ENCODE measurements at regions not wholly inside any gene's neighbourhood (a gene's known extent, or its start where the extent isn't known, plus 50 kb on each side); places are given as distances from the start of the nearest gene placed in this dataset.

DNA sequence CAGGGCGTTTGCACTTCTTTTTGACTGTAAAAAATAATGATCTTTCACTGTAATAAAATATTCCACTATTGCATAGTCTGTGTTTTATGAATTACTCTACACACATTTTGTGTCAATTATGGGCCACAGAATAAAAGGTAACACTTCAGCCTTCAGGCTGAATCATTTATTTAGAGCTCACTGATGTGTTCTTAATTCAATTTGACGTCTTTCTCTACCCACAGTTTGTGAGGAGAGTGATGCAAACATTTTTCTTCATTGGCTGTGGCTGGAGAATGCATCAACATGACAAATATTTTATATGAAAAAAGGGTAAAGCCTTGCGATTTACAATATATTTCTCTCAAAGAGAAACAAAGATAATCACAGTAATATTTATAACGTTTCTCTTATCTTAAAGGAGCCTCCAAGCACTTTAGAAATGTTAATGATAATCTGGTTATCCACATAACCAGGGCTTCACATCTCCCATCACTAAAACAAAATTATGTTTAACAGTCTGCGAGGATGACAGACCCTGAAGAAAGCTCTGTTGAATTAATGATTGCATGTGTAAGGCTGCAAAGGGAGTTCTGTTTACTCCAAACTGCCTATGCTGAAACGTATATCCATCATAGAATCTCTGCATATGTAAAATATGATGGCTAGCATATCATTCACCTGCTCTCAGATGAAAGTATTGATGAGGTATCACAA lies 951.3 kb downstream of the ZPLD1 start:
- no peak for DNase-seq

DNA sequence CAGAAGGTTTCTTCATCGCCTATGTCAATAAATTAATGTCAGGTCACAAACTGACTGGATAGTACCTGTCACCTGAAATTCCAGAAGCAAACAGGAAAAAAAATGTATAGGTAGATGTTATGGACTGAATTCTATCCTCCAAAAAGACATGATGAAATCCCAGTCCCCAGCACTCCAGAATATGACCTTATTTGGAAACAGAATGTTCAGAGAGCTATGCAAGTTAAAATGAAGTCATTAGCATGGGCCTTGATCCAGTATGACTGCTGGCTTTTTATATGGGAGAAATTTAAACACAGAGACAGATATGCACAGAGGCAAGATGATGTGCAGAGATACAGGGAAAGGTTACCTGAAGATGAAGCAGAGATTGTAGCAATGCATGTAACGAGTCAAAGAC lies 953.4 kb downstream of the ZPLD1 start:
- no peak for DNase-seq

DNA sequence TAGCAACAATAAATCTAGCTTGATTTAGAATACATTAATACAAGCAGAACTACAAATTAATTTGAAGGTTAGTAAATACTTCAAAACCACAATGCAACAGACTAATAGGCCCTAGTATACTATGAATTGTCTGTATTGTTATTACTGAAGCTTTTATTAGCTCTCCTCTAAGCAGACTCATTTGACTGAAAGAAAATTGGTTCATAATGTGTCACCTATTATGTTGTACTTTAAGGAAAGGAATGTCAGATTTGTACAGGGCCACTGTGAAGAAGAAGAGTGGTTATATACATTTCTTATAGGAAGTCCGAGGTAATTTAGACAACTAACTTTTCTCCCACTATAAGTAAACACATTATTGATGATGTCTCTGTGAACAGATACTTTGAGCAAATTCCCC lies 954.5 kb downstream of the ZPLD1 start:
- no peak for DNase-seq

DNA sequence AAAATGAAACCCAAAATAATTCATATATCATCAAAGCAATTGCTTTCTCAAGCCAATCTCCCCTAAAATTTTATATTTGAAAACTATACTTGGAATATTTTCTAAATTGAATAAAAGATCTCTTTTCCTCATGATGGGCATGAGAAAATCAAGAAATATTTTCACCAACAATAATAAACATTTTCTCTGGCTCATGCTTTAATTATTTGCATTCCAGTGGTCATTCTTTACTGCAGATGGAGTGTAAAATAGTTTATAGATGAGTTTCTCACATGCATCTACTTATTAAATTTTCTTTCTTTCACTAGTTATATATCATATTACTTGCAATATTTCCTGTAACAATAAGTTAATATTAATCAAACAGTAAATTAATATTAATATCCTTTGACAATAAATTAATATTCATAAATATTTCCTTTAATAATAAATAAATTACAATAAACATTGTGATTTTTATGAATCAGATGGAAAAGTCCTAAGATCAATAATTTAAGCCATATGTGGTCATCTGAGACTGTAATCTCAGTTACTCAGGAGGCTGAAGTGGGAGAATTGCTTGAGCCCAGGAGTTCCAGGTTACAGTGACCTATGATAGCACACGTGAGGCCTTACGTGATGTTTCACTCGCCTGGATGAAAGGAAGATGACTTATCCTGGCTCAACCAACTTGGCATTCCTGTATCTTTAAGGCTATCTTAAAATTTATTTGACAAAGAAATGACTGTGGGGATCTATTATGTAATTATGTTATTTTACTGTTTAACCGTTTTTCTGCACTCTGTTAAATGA lies 958.8 kb downstream of the ZPLD1 start:
- DNase-seq = no peak

- no peak for DNase-seq
These were observed 968.4 kb downstream of the ZPLD1 start for GRCh38 chr3:103403191-103403590.

- DNase-seq = no peak
These were observed 971.6 kb downstream of the ZPLD1 start for GRCh38 chr3:103406320-103406850.

DNA sequence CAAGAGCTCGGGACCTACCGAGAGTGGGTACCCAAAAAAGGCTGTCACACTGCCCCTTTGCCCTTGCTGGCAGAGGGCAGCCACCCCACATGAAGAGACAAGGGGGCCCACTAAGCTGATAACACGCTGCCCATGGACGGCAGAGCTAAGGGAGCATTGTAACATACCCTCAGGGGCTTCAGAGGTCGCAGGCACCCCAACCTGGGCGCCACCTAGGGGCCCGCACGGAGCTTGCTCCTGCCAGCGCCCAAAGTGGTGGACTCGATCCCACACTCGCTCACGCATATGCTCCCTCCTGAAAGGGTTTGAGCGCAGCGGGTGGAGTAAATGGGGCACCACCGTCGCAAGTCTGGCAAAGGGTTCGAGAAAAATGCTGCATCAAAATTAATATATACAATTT lies 975.4 kb downstream of the ZPLD1 start:
- DNase-seq = no peak

- DNase-seq = no peak
These were observed 986.6 kb downstream of the ZPLD1 start for GRCh38 chr3:103421460-103421859.

GRCh38 chr3:103437883-103438282 lies 1003.1 kb downstream of the ZPLD1 start:
- DNase-seq = no peak

GRCh38 chr3:103440539-103441203 lies 1005.9 kb downstream of the ZPLD1 start:
- no peak for DNase-seq

DNA sequence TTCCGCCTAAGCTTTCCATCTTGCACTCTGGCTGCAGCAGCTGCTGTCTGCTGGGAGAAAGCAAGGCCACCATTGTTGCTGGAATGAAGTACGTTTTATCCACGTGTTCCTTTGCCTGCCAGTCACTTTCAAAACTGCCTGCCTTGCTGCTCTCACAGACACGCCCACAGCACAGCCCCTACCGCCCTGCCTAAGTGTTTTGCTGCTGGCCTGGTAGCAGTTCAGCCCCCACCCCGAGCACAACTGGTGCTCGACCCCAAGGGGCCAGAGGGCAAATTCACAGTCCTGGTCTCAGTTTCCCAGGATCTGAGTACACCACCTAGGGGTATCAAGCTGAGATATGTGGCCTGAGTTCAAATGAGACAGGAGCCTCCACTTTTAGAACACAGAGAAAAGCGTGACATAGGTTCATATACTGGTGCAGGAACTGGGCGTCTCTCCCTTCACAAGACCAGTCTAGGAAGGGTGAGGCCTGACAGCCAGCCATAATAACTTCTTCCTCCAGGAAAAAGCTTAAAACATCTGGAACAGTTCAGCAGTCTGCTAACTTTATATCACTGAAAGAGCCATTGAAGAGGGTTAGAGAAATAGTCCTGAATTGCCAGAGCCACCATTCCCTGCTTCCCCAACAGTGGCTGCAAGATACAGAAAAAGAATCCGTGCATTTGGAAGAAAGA lies 1012.3 kb downstream of the ZPLD1 start:
- DNase-seq = no peak

DNA sequence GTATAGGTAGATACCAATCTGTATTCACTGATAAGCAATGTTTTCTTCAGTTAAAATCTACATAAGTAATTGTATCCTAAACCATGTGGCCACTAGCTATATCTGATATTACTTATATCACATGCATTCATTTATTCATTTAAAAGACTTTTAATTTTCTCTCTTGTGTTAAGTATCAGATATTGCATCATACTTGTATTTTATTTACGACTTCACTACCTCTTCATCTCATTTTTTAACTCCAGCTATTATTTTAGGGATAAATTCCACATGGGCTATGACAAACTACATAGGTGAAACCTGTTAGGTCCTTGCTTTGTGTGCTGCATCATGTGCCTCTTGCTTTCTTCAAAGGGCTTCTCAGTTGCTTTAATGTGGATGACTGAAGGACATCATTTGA lies 1018.3 kb downstream of the ZPLD1 start:
- DNase-seq = no peak

DNA sequence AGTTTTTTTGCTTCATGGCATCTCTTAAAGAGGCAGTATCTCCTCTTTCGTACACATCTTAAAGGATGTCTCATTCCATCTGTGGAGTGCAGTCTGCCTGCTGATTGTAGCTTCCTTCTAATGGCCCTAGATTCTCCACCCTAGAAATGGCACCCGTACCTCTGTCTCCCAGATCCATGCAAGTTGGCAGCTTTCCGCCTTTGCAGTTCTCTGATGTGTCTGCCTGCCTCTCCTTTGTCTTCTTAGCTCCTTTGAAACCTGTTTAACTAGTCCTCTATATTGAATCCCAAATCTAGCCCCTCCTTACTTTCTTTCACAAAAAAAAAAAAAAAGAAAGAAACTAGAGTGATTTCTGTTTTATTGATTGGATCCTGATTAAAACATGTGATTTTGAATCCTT lies 1025.0 kb downstream of the ZPLD1 start:
- no peak for DNase-seq

- DNase-seq = no peak
These were observed 1035.7 kb downstream of the ZPLD1 start for GRCh38 chr3:103470498-103470897.

- no peak for DNase-seq
These were observed 1059.2 kb downstream of the ZPLD1 start for GRCh38 chr3:103494011-103494410.

- DNase-seq = no peak
These were observed 1059.7 kb downstream of the ZPLD1 start for GRCh38 chr3:103494512-103494911.

DNA sequence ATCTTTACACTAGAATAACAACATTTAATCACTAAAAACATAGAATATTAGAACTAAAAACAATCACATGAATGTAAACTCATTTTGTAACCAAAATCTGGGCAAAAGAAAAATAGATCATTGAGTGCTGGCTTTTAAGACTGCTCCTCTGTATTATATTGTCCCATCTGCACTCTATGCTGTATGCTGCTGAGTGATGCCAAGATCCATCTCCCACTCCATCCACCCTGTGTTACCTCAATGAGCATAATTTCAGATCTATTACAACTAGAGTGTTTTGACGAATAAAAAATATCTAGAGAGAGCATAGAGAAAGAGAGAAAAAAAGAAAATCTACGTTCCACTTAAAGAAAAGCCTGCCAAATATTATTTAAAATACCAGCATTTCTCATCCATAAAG lies 1060.4 kb downstream of the ZPLD1 start:
- no peak for DNase-seq

GRCh38 chr3:103499132-103499900 lies 1064.5 kb downstream of the ZPLD1 start:
- DNase-seq = no peak

- DNase-seq = no peak
These were observed 1065.2 kb downstream of the ZPLD1 start for GRCh38 chr3:103499967-103500366.

DNA sequence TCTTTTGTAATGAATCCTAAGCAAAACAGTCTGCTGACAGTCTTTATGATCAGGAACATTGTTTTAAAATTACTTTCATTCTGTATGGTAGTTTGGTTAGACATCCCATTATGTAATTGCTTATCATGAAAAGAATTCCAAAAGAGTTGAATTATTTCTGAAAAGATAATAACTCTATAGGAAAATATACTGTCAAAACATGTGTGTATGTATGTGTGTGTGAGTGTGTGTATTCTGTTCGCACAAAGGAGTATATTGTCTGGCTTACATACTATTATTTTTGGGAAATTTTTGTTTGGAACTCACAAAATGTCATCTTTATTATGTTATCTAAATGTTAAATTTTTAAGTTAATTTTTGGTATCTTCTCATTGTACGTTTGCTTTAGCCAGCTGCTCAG lies 1075.9 kb downstream of the ZPLD1 start:
- DNase-seq = no peak

DNA sequence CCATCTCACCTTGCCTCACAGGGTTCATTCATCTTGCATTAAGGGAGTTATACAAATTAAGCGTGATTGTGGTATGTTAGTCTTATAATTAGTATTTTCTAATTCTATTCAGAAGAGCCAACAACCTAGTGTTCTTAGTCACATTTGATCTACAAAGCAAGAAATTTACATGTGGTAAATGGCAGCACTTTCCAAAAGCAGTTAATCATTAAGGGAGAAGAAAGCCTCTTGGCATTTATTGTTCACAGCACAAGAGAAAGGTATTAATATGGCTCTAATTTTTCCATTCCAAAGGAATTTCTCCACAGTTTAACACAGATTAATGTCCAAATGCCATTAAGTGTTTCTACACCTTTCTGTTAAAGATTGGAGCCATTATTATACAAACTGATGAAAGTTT lies 1077.1 kb downstream of the ZPLD1 start:
- DNase-seq = no peak

GRCh38 chr3:103512595-103512994 lies 1077.8 kb downstream of the ZPLD1 start:
- DNase-seq = no peak

All from NCI-H1092 (cell line).